HCT116 (cell line): ENCODE measurements at regions not wholly inside any gene's neighbourhood (a gene's known extent, or its start where the extent isn't known, plus 50 kb on each side); places are given as distances from the start of the nearest gene placed in this dataset.

Experiments used
- CEBPB ChIP-seq: IDR thresholded peaks from 2 replicates; pipeline ENCODE4 v1.6.1; 2012; ENCODE audit warnings: low read depth
- EGR1 ChIP-seq: IDR thresholded peaks from 2 replicates; pipeline ENCODE4 v1.6.1; 2012; ENCODE audit warnings: low read depth
- EZH2 ChIP-seq: fragments of 200-600 bp; sonication (generic); IDR thresholded peaks from 2 replicates; pipeline ENCODE4 v1.6.1; 2017; ENCODE audit warnings: antibody characterized with exemption, mixed run types
- POLR2A ChIP-seq: IDR thresholded peaks from 2 replicates; pipeline ENCODE4 v1.7.0; 2011; ENCODE audit warnings: borderline replicate concordance; ENCODE audit not compliant: insufficient read depth, insufficient read length; ENCODE audit errors: extremely low read depth
- POLR2AphosphoS5 ChIP-seq: IDR thresholded peaks from 2 replicates; pipeline ENCODE4 v1.6.1; 2011; ENCODE audit warnings: mild to moderate bottlenecking, low read depth, low read length, moderate library complexity
- ZNF274 ChIP-seq: fragments of 200-500 bp; sonication (Bioruptor generic); IDR thresholded peaks from 2 replicates; pipeline ENCODE4 v1.6.1; 2014; ENCODE audit warnings: mild to moderate bottlenecking, low read depth, low read length, inconsistent platforms
- TF ChIP-seq, protein P1 (sequence below), 3 experiments: fragments of 200-600 bp in 1 of 3; sonication (generic) in 1 of 3; IDR thresholded peaks in 2 of 3; conservative IDR thresholded peaks in 1 of 3; 2 replicates each; pipeline ENCODE4 v1.5.1; 2012 to 2017; ENCODE audit warnings: low read depth in 2 of 3, low read length in 2 of 3, antibody characterized with exemption in 1 of 3, borderline replicate concordance in 1 of 3, control low read depth in 1 of 3, mild to moderate bottlenecking in 1 of 3, mixed read lengths in 1 of 3, mixed run types in 1 of 3, moderate library complexity in 1 of 3; ENCODE audit not compliant: insufficient read depth in 1 of 3
- TF ChIP-seq, protein P2 (sequence below): IDR thresholded peaks from 2 replicates; pipeline ENCODE4 v1.6.1; 2012
- TF ChIP-seq, protein P3 (sequence below): IDR thresholded peaks from 2 replicates; pipeline ENCODE4 v1.6.1; 2012

DNA sequence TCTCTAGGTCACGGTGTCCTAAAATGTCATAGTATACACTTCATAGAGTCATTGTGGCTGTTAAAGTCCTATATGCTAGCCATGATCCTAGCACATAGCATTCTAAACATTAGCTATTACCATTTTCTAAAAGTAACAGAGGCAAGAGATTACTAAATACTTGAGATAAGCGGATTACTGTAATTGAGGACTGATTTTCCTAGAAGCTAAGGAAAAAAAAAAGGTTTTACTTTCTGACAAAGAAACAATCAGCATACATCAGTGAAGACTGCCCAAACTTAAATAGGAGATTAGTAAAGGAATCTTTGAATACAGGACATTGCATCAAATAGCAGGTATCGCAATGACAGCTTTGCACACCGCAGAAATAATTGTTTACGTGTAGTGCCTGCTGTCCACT, 91.3 kb upstream of the HNRNPU start:
- TF ChIP-seq, protein P1, sequence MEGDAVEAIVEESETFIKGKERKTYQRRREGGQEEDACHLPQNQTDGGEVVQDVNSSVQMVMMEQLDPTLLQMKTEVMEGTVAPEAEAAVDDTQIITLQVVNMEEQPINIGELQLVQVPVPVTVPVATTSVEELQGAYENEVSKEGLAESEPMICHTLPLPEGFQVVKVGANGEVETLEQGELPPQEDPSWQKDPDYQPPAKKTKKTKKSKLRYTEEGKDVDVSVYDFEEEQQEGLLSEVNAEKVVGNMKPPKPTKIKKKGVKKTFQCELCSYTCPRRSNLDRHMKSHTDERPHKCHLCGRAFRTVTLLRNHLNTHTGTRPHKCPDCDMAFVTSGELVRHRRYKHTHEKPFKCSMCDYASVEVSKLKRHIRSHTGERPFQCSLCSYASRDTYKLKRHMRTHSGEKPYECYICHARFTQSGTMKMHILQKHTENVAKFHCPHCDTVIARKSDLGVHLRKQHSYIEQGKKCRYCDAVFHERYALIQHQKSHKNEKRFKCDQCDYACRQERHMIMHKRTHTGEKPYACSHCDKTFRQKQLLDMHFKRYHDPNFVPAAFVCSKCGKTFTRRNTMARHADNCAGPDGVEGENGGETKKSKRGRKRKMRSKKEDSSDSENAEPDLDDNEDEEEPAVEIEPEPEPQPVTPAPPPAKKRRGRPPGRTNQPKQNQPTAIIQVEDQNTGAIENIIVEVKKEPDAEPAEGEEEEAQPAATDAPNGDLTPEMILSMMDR (IDR thresholded peaks at IDR 0.05 in 2 of 3, conservative IDR thresholded peaks at IDR 0.05 in 1 of 3; ENCODE audit: borderline replicate concordance in 1 of 3, insufficient read depth in 1 of 3, low read depth in 2 of 3, low read length in 2 of 3), result no peak
- TF ChIP-seq EZH2 (no peak), ZNF274 (no peak), POLR2A (no peak), CEBPB (no peak), EGR1 (no peak), POLR2AphosphoS5 (no peak)
- TF ChIP-seq, protein P2, sequence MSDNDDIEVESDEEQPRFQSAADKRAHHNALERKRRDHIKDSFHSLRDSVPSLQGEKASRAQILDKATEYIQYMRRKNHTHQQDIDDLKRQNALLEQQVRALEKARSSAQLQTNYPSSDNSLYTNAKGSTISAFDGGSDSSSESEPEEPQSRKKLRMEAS, result no peak
- TF ChIP-seq, protein P3, sequence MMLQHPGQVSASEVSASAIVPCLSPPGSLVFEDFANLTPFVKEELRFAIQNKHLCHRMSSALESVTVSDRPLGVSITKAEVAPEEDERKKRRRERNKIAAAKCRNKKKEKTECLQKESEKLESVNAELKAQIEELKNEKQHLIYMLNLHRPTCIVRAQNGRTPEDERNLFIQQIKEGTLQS, result no peak
